VCaP (cell line): ENCODE measurements at regions not wholly inside any gene's neighbourhood (a gene's known extent, or its start where the extent isn't known, plus 50 kb on each side); places are given as distances from the start of the nearest gene placed in this dataset.

Source experiments
- H3K27ac ChIP-seq: fragments of 450-650 bp; 2 replicates; pipeline ENCODE4 v1.5.1; 2017
- CTCF ChIP-seq: fragments of 450-650 bp; conservative IDR thresholded peaks from 2 replicates; pipeline ENCODE4 v1.5.1; 2017; ENCODE audit warnings: mild to moderate bottlenecking, moderate library complexity

DNA sequence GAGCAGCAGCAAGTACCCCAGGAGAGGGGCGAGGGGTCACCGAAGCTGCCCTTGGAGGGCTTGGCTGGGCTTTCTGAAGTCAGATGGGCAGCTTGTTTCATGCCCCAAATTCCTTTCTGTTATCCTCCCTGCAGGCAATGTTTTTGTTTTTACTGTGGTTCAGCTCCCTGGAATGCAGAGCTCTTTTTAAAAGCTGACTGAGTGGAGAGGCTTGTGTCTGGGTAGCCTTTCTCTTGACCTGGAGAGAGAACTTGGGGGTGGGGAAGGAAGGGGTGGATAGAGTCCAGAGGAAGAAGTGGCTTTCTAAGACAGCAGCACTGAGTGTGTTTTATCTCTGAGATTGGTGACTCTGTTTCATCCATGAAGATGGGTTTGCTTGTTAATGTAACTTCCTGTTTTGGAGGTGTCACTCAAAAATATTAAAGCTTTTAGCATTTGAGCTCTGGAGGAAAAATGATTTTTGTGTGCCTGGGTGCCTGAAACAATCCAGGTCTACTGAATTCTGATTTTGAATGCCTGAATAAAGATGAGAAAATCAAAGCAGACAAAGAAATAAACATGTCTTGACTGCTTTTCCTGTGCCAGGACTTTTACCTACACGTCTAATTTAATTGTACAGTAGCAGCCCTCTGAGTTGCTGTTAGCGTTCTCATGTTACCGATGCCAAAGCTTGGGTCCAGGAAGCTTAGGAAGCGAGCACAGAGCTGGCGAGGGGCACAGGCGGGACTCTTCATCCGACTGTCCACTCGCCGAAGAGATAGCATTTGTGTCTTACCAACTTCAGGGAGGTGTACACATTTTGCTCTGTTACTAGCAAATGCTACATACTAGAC, 78.2 kb upstream of the EEF1E1 start:
- no peak for TF ChIP-seq CTCF
- no peak overlapping the region for H3K27ac ChIP-seq

DNA sequence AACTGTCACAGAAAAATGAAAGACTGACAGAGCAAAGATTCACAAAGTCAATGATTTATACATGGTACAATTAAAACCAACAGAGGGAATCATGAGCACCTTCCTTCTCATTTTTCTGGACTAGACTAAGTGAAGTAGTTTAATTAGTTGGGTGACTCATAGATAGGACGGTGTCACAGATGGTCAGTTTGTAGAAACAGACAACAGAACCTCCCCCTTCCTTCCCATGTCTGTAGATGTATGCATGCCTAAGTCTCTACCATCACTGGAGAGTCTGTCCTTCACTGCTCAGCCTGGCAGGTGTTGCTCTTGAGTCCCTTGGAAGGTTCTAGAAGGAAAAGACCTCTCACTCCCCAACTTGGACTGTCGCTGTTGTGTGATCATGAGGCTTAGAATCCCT, 75.4 kb upstream of the EEF1E1 start:
- TF ChIP-seq CTCF: no peak
- H3K27ac ChIP-seq: no peak overlapping the region

GRCh38 chr6:8175046-8175777, 72.9 kb upstream of the EEF1E1 start:
- no peak overlapping the region for H3K27ac ChIP-seq
- no peak for TF ChIP-seq CTCF

DNA sequence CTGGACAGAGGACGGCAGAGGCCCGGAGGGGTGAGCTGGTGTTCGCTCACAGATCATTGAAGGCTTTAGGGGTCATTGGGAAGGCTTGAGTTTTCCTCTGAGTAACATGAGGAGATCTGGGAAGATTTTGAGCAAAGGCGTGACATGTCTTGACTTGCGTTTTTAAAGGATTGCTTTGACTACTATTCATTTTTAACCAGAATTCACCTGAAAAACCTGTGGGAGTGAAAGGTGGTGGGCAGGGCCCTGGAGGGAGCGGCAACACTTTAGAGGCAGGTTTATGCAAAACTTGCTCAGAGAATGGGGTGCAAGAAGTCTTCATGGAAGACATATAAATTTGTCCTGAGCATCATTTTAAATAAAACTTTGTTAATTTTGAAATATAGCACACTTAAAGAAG, 72.2 kb upstream of the EEF1E1 start:
- no peak overlapping the region for H3K27ac ChIP-seq
- TF ChIP-seq CTCF: no peak

GRCh38 chr6:8172530-8172929, 70.2 kb upstream of the EEF1E1 start:
- no peak for TF ChIP-seq CTCF
- no peak overlapping the region for H3K27ac ChIP-seq

DNA sequence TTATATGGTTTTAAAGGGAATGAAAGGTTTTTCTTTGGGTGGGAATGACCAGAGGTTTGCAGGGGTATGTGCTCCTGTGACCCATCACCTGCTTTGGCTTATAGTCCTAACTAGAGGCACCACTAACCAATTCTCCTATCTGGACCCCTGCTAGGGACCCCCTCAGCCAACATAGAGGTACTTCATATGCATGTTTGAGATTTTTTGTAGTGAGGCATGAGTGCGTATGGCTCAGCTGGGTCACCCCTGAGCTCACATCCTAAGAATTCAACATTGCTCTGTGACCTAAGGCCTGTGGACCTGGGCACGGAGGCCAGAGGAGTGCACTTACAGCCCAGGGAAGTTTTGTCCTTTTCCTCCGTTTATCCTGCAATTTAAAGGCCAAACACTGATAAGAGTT, 68.4 kb upstream of the EEF1E1 start:
- no peak overlapping the region for H3K27ac ChIP-seq
- no peak for TF ChIP-seq CTCF

GRCh38 chr6:8170245-8170644, 67.9 kb upstream of the EEF1E1 start:
- no peak overlapping the region for H3K27ac ChIP-seq
- TF ChIP-seq CTCF: no peak
